Muscle of leg (tissue), 3 donors: ENCODE measurements at regions not wholly inside any gene's neighbourhood (a gene's known extent, or its start where the extent isn't known, plus 50 kb on each side); places are given as distances from the start of the nearest gene placed in this dataset.

Source experiments
- DNase-seq: peaks from one replicate; pipeline ENCODE4 v3.0.0; 2013
- H3K27ac ChIP-seq: one replicate; pipeline ENCODE4 v1.5.1; 2013; ENCODE audit warnings: mild to moderate bottlenecking, low read length, control low read depth
- H3K27me3 ChIP-seq: one replicate; pipeline ENCODE4 v1.6.1; 2013; ENCODE audit warnings: low read length; ENCODE audit not compliant: control insufficient read depth, insufficient read depth
- H3K36me3 ChIP-seq: one replicate; pipeline ENCODE4 v1.6.1; 2013; ENCODE audit warnings: low read length; ENCODE audit not compliant: control insufficient read depth, insufficient read depth
- H3K4me1 ChIP-seq: one replicate; pipeline ENCODE4 v1.6.1; 2013; ENCODE audit warnings: low read length; ENCODE audit not compliant: control insufficient read depth, insufficient read depth
- H3K4me3 ChIP-seq: one replicate; pipeline ENCODE4 v1.5.1; 2013; ENCODE audit warnings: low read length, control low read depth
- H3K9me3 ChIP-seq: replicated peaks from 2 replicates; pipeline ENCODE4 v1.6.1; 2013; ENCODE audit warnings: low read depth, low read length; ENCODE audit not compliant: control insufficient read depth
- WGBS: methylation state at CpG from one replicate; pipeline ENCODE4 v1.1.5; 2013; ENCODE audit warnings: missing lambda C conversion rate; ENCODE audit not compliant: insufficient coverage; 5-methylcytosine and 5-hydroxymethylcytosine counted together

DNA sequence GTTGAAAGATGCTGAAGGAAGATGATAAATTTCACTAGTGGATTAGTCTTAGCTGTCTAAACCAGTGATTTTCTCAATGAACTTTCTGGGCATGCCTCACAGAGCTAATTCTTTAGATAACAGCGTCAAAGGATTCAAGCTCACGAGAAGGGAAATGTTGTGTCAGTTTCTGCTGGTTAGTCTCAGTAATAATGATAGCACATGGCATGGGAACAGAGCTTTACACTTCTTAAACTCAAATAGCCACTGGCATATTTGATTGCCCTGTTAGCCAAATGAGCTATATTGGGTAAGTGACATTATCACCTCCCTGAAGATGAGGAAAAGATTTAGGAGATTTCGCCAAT lies 139.3 kb upstream of the NR3C1 start:
- Histone ChIP-seq H3K36me3 (no peaks in the 10 kb centered on the region), H3K9me3 (peaks cover 8% of the 10 kb centered on the region), H3K27me3 (no peaks in the 10 kb centered on the region), H3K4me3 (no peak overlapping the region), H3K4me1 (no peaks in the 10 kb centered on the region), H3K27ac (no peak overlapping the region)
- DNase-seq: no peak
- no CpG with 5 or more reads among the region's 3 CpGs for WGBS

DNA sequence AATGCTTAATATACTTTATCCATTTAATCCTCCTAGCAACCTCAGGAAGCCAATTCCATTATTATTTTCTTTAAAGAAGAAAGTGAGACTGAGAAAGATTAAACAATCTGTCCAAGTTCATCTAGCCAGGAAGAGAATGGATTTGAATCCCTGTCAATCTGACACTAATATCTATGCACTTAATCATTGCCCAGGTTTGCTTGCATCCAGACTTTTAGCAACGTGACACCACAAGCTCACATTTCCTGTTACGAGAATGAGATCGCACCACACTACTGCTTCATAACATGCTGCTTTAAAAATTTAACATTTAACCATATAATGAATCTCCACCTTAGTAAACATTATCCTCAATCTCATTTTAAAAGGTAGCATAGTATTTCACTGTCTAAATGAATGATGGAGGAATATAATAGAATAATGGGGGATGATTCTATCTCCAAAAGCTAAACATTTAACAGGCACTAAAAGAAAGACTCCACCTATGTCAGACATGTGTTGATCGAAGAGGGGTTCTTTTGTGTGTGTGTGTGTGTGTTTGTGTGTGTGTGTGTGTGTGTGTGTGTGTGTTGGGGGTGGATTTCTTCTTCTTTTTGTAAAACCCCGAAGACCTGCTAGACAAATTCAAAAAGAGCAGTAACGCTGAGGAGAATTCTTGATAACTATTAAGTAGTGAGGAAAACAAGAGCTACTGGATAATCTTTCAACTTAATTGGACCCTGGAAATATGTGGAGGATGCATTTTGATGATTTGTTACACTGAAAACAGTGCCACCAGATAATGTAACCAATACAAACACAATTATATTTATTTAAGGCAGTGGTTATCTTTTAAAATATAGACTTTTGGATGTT lies 138.7 kb upstream of the NR3C1 start:
- WGBS: 55% methylated on average over 3 of the region's 6 CpGs
- H3K4me3 ChIP-seq: no peak overlapping the region
- no peak overlapping the region for H3K27ac ChIP-seq
- no peaks in the 10 kb centered on the region for H3K36me3 ChIP-seq
- H3K4me1 ChIP-seq: no peaks in the 10 kb centered on the region
- no peak for DNase-seq
- no peaks in the 10 kb centered on the region for H3K27me3 ChIP-seq
- peaks cover 8% of the 10 kb centered on the region for H3K9me3 ChIP-seq

DNA sequence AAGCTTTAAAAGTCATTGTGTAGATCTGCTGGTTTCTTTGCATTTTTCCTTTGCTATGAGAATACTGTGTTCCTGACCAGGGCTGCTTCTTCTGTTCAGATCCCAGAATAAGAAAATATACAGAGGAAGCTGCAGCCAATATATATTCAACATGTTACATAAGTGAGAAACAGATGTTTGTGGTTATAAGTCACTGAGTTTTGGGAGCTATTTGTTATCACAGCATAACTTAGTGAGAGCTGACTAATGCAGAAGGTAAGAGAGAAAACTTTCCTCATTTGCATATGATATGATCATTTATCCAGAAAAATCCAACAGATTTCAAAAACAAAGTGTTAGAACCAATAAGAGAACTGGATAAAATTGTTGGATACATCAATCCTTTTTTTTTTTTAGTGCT lies 136.3 kb upstream of the NR3C1 start:
- Histone ChIP-seq H3K36me3 (no peaks in the 10 kb centered on the region), H3K9me3 (peaks cover 8% of the 10 kb centered on the region), H3K27ac (no peak overlapping the region), H3K4me3 (no peak overlapping the region), H3K4me1 (no peaks in the 10 kb centered on the region), H3K27me3 (no peaks in the 10 kb centered on the region)
- no peak for DNase-seq

DNA sequence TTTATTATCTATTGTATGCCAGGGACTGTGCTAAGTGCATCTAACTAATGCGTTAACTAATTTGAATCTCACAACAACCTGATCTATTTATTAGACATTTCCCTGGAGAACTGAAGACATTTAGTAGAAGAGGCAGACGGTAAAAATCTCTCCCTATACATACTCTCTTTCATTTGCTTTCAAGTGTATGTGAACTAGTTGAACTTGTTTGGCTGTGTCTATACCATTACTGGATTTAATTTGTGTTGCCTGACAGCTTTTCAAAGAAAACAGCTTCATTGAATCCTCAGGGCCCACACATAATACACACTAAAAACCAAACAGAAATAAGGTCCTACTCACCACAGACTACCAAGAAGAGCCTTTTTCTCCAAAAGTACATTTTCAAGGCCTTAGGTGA lies 133.6 kb upstream of the NR3C1 start:
- no peaks in the 10 kb centered on the region for H3K36me3 ChIP-seq
- DNase-seq: no peak
- no peak overlapping the region for H3K4me3 ChIP-seq
- H3K27me3 ChIP-seq: no peaks in the 10 kb centered on the region
- no CpG with 5 or more reads among the region's 2 CpGs for WGBS
- H3K9me3 ChIP-seq: peaks cover 8% of the 10 kb centered on the region
- H3K27ac ChIP-seq: no peak overlapping the region
- no peaks in the 10 kb centered on the region for H3K4me1 ChIP-seq

DNA sequence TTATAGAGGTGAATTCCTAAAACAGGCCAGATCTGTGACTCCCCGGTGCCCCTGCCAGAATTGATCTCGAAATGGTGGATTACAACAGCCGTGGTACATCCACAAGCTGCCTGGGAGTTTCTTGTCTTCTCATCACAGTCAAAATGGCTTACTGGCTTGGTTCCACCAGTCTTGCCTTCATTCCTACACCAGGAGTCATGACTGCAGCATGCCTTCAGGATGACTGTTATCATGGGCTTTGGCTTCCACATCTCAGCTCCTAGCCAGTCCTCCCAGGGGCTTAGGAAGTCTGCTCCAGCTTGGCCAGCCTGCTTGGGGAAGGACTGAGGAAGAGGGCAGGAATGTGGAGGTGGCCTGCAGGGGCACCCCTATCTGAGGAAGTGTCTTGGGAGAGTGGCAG lies 132.9 kb upstream of the NR3C1 start:
- peaks cover 8% of the 10 kb centered on the region for H3K9me3 ChIP-seq
- no peaks in the 10 kb centered on the region for H3K4me1 ChIP-seq
- H3K4me3 ChIP-seq: no peak overlapping the region
- H3K36me3 ChIP-seq: no peaks in the 10 kb centered on the region
- no peak for DNase-seq
- no peak overlapping the region for H3K27ac ChIP-seq
- 64% methylated on average over 3 of the region's 3 CpGs for WGBS
- no peaks in the 10 kb centered on the region for H3K27me3 ChIP-seq

DNA sequence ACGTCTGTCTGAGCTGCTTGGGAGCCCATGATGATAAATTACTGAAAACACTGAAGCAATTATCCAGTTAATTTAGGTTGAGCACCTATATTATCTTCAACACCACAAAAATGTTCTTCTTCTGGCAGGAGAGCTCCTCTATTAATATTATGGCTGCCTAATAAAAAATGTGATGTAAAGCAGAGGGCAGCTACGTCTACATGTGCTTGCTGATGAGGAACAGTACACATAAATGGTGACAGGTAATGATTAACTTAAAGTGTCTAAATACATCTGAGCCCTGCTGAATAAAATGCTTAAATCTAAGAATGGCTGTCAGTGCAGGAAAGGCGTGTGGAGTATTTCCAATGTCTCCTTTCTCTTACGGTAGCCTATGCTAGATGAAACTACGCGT lies 131.3 kb upstream of the NR3C1 start:
- Histone ChIP-seq H3K4me1 (no peaks in the 10 kb centered on the region), H3K9me3 (peaks cover 8% of the 10 kb centered on the region), H3K27ac (no peak overlapping the region), H3K36me3 (no peaks in the 10 kb centered on the region), H3K4me3 (no peak overlapping the region), H3K27me3 (no peaks in the 10 kb centered on the region)
- WGBS: 87% methylated on average over 4 of the region's 6 CpGs
- no peak for DNase-seq

DNA sequence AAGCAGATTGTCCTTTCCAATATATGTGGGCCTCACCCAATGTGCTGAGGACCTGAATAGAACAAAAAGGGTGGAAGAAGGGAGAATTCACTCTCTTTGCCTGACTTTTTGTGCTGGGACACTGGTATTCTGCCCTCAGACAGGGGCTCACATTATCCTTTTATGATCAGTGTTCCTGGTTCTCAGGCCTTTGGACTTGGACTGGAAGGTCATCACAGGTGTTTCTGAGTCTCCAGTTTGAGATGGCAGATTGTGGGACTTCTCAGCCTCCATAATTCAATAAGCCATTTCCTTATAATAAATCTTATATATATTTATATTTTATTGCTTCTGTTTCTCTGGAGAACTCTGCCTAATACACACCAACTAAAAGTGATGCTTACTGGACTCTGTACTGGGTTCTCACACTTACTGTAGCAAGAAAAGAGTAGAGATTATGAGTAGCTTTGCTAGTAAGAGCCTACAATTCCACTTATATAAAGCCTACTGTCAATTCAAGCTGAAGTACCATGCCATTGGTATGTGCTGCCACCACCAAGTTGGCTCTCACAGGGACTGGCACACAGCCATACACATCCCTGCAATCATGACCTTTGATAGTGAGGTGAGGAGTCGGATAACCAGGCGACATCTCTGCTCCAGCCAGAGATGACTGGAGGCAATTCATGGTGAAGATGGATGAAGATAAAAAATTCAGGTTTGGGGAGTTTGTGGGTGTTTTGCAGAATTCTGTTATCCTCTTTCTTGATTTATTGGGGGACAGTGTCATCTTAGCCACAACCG lies 130.7 kb upstream of the NR3C1 start:
- H3K27me3 ChIP-seq: no peaks in the 10 kb centered on the region
- H3K27ac ChIP-seq: no peak overlapping the region
- peaks cover 3% of the 10 kb centered on the region for H3K9me3 ChIP-seq
- H3K36me3 ChIP-seq: no peaks in the 10 kb centered on the region
- no peak overlapping the region for H3K4me3 ChIP-seq
- no peaks in the 10 kb centered on the region for H3K4me1 ChIP-seq
- WGBS: 80% methylated on average over 1 of the region's 3 CpGs
- no peak for DNase-seq

DNA sequence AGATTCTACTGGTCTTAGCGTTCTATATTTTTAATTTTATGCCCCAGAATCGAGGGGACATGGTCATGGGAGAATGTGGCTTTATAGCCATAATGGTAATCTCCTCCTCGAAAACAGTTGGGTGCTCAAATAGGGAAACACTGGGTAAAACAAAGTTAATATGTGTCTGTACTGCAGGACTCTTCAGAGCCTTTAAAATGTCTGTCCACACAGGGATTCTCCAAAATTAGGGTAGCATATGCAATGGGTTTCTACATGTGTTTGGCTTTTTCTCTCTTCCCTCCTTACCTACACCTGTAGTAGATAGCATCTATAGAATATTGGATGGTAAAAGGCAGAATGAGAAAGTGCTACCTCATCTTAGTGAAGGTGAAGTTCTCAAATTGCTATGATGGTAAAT lies 130.0 kb upstream of the NR3C1 start:
- Histone ChIP-seq H3K9me3 (no peaks in the 10 kb centered on the region), H3K27ac (no peak overlapping the region), H3K27me3 (no peaks in the 10 kb centered on the region), H3K4me1 (no peaks in the 10 kb centered on the region), H3K4me3 (no peak overlapping the region), H3K36me3 (no peaks in the 10 kb centered on the region)
- no peak for DNase-seq
- WGBS: 80% methylated on average over 2 of the region's 3 CpGs

DNA sequence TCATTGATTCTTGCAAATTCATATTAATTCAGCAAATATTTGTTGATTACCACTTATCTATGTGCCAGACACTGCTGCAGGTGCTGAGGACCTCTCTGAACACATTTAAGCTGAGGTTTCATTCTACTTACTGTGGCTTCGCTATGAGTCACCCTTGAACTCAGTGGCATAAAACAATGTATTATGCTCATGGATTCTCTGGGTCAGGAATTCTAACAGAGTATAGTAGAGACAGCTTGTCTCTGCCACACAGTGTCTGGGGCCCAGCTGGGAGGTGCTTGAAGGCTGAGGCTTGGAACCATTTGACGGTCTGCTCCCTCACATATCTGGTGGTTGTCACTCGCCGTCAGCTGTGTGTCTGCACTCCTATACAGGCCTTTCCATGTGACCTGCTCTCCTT lies 124.3 kb upstream of the NR3C1 start:
- Histone ChIP-seq H3K27me3 (no peaks in the 10 kb centered on the region), H3K27ac (no peak overlapping the region), H3K4me1 (no peaks in the 10 kb centered on the region), H3K36me3 (no peaks in the 10 kb centered on the region), H3K4me3 (no peak overlapping the region), H3K9me3 (no peaks in the 10 kb centered on the region)
- WGBS: 100% methylated on average over 1 of the region's 4 CpGs
- DNase-seq: no peak

DNA sequence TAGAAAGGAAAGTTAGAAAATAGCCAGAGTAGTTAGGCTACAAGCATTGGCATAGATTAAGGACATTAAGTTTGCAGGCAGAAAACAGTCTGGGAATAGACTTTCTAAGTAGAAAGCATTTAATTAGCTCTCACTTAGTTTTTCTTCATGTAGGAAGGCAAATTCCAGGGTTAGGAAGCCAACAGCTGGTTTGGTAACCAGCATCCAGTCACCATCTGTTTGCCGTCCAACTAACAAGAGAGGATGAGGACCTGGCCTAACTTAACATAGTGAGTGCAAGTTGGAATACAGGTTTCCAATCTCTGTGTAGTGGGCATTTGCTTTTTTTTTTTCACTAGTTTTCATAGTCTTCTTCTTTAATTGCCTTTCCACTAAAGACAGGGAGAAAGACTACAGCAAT lies 121.7 kb upstream of the NR3C1 start:
- Histone ChIP-seq H3K27me3 (no peaks in the 10 kb centered on the region), H3K4me3 (no peak overlapping the region), H3K4me1 (peaks cover 11% of the 10 kb centered on the region), H3K36me3 (no peaks in the 10 kb centered on the region), H3K9me3 (no peaks in the 10 kb centered on the region), H3K27ac (no peak overlapping the region)
- DNase-seq: no peak
- WGBS: no CpG with 5 or more reads among the region's 1 CpG
